ENCODE measurements at regions not wholly inside any gene's neighbourhood (a gene's known extent, or its start where the extent isn't known, plus 50 kb on each side); places are given as distances from the start of the nearest gene placed in this dataset.

- Histone ChIP-seq H3K36me3 (ENCODE audit: control insufficient read depth, insufficient read depth, low read length) (no peaks in the 10 kb centered on the region), H3K4me3 (ENCODE audit: low read depth, low read length) (no peak overlapping the region), H3K27me3 (ENCODE audit: control insufficient read depth, insufficient read depth, low read length) (no peaks in the 10 kb centered on the region)
- no peak for TF ChIP-seq CTCF (IDR thresholded peaks at IDR 0.05; ENCODE audit: insufficient read depth, low read length, poor library complexity, severe bottlenecking)
- DNase-seq (ENCODE audit: low read depth) = no peak
These were observed 138.1 kb upstream of the CPM start for GRCh38 chr12:69071091-69071370.

- Histone ChIP-seq H3K36me3 (ENCODE audit: control insufficient read depth, insufficient read depth, low read length) (no peaks in the 10 kb centered on the region), H3K27me3 (ENCODE audit: control insufficient read depth, insufficient read depth, low read length) (no peaks in the 10 kb centered on the region), H3K4me3 (ENCODE audit: low read depth, low read length) (no peak overlapping the region)
- no peak for TF ChIP-seq CTCF (IDR thresholded peaks at IDR 0.05; ENCODE audit: insufficient read depth, low read length, poor library complexity, severe bottlenecking)
- DNase-seq (ENCODE audit: low read depth) = no peak
These were observed 140.1 kb upstream of the CPM start for GRCh38 chr12:69073035-69073434.

GRCh38 chr12:69074556-69075349, 141.8 kb upstream of the CPM start:
- Histone ChIP-seq H3K36me3 (ENCODE audit: control insufficient read depth, insufficient read depth, low read length) (no peaks in the 10 kb centered on the region), H3K4me3 (ENCODE audit: low read depth, low read length) (no peak overlapping the region), H3K27me3 (ENCODE audit: control insufficient read depth, insufficient read depth, low read length) (no peaks in the 10 kb centered on the region)
- TF ChIP-seq CTCF (IDR thresholded peaks at IDR 0.05; ENCODE audit: insufficient read depth, low read length, poor library complexity, severe bottlenecking) = no peak
- DNase-seq (ENCODE audit: low read depth) = no peak

- DNase-seq (ENCODE audit: low read depth) = no peak
- H3K4me3 ChIP-seq (ENCODE audit: low read depth, low read length) = no peak overlapping the region
- H3K36me3 ChIP-seq (ENCODE audit: control insufficient read depth, insufficient read depth, low read length) = no peaks in the 10 kb centered on the region
- no peaks in the 10 kb centered on the region for H3K27me3 ChIP-seq (ENCODE audit: control insufficient read depth, insufficient read depth, low read length)
- TF ChIP-seq CTCF (IDR thresholded peaks at IDR 0.05; ENCODE audit: insufficient read depth, low read length, poor library complexity, severe bottlenecking) = no peak
These were observed 150.7 kb upstream of the CPM start for GRCh38 chr12:69083689-69084088.

GRCh38 chr12:69084816-69085378, 151.9 kb upstream of the CPM start:
- Histone ChIP-seq H3K4me3 (ENCODE audit: low read depth, low read length) (no peak overlapping the region), H3K27me3 (ENCODE audit: control insufficient read depth, insufficient read depth, low read length) (no peaks in the 10 kb centered on the region), H3K36me3 (ENCODE audit: control insufficient read depth, insufficient read depth, low read length) (no peaks in the 10 kb centered on the region)
- no peak for DNase-seq (ENCODE audit: low read depth)
- no peak for TF ChIP-seq CTCF (IDR thresholded peaks at IDR 0.05; ENCODE audit: insufficient read depth, low read length, poor library complexity, severe bottlenecking)

GRCh38 chr12:69085852-69086251, 152.9 kb upstream of the CPM start:
- Histone ChIP-seq H3K27me3 (ENCODE audit: control insufficient read depth, insufficient read depth, low read length) (no peaks in the 10 kb centered on the region), H3K36me3 (ENCODE audit: control insufficient read depth, insufficient read depth, low read length) (no peaks in the 10 kb centered on the region), H3K4me3 (ENCODE audit: low read depth, low read length) (no peak overlapping the region)
- no peak for TF ChIP-seq CTCF (IDR thresholded peaks at IDR 0.05; ENCODE audit: insufficient read depth, low read length, poor library complexity, severe bottlenecking)
- DNase-seq (ENCODE audit: low read depth) = no peak
